ENCODE measurements at regions not wholly inside any gene's neighbourhood (a gene's known extent, or its start where the extent isn't known, plus 50 kb on each side); places are given as distances from the start of the nearest gene placed in this dataset.

- intact Hi-C loops (cut with DNase I) = no loop called here
- Histone ChIP-seq H3K36me3 (no peaks in the 10 kb centered on the region), H3K4me3 (no peak overlapping the region), H3K4me1 (no peaks in the 10 kb centered on the region), H3K27ac (no peak overlapping the region), H3K27me3 (no peaks in the 10 kb centered on the region), H3K9me3 (no peaks in the 10 kb centered on the region)
- no peak for DNase-seq (ENCODE audit: extremely low spot score in 2 of 2)
- TF ChIP-seq POLR2AphosphoS5 (IDR thresholded peaks at IDR 0.05; ENCODE audit: insufficient read depth in 1 of 2, low read depth in 1 of 2) (no peak), POLR2A (IDR thresholded peaks at IDR 0.05) (no peak)
- TF ChIP-seq, protein P1, sequence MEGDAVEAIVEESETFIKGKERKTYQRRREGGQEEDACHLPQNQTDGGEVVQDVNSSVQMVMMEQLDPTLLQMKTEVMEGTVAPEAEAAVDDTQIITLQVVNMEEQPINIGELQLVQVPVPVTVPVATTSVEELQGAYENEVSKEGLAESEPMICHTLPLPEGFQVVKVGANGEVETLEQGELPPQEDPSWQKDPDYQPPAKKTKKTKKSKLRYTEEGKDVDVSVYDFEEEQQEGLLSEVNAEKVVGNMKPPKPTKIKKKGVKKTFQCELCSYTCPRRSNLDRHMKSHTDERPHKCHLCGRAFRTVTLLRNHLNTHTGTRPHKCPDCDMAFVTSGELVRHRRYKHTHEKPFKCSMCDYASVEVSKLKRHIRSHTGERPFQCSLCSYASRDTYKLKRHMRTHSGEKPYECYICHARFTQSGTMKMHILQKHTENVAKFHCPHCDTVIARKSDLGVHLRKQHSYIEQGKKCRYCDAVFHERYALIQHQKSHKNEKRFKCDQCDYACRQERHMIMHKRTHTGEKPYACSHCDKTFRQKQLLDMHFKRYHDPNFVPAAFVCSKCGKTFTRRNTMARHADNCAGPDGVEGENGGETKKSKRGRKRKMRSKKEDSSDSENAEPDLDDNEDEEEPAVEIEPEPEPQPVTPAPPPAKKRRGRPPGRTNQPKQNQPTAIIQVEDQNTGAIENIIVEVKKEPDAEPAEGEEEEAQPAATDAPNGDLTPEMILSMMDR (IDR thresholded peaks at IDR 0.05) = no peak
These were observed 350.9 kb downstream of the OLFM4 start for GRCh38 chr13:53379485-53379884.

DNA sequence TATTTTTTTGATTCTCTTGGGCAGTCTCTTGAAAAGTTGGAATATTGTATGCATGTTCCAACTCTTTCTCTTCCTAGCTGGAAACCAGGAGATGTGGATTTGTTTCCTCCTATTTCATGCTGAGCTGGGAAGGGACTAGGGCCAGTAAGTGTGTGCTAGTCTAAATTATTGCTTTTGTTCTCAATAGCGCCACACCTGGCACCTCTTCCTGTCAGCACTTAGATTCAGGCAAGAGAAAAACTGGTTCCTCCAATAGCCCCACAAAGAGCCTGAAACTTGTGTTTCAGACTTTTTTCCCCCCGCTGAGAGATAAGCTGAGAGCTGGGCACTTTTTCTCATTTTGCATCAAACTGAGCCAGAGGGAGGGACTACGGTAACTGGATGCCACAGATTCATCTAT is 353.4 kb downstream of the OLFM4 start:
- Histone ChIP-seq H3K4me1 (no peaks in the 10 kb centered on the region), H3K4me3 (no peak overlapping the region), H3K36me3 (no peaks in the 10 kb centered on the region), H3K27me3 (no peaks in the 10 kb centered on the region), H3K27ac (no peak overlapping the region), H3K9me3 (no peaks in the 10 kb centered on the region)
- intact Hi-C loops (cut with DNase I) = no loop called here
- DNase-seq (ENCODE audit: extremely low spot score in 2 of 2) = no peak
- TF ChIP-seq POLR2A (IDR thresholded peaks at IDR 0.05) (no peak), POLR2AphosphoS5 (IDR thresholded peaks at IDR 0.05; ENCODE audit: insufficient read depth in 1 of 2, low read depth in 1 of 2) (no peak)
- TF ChIP-seq, protein P1 (IDR thresholded peaks at IDR 0.05) = no peak

DNA sequence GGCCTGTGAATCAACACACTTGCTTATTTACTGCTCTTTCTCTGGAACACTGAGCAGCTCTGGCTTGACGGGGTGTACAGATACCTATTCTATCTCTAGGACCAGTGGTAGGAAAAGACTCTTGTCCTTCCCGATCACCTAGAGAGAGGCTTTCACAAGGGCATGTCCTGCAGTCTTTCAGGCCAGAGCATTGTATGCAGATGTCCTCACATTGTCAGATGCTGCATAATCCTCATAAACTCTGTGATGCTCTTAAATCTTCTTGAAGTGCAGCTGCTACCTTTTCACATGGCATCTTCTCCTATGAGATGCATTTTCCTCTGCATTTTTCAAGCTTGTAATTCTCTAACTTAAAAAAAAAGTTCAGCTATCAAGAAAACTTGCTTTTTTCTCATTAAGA is 369.4 kb downstream of the OLFM4 start:
- Histone ChIP-seq H3K4me3 (no peak overlapping the region), H3K27ac (no peak overlapping the region), H3K4me1 (no peaks in the 10 kb centered on the region), H3K9me3 (no peaks in the 10 kb centered on the region), H3K27me3 (no peaks in the 10 kb centered on the region), H3K36me3 (no peaks in the 10 kb centered on the region)
- no peak for TF ChIP-seq POLR2AphosphoS5 (IDR thresholded peaks at IDR 0.05; ENCODE audit: insufficient read depth in 1 of 2, low read depth in 1 of 2)
- TF ChIP-seq POLR2A (IDR thresholded peaks at IDR 0.05) = no peak
- DNase-seq (ENCODE audit: extremely low spot score in 2 of 2) = no peak
- intact Hi-C loops (cut with DNase I) = no loop called here

DNA sequence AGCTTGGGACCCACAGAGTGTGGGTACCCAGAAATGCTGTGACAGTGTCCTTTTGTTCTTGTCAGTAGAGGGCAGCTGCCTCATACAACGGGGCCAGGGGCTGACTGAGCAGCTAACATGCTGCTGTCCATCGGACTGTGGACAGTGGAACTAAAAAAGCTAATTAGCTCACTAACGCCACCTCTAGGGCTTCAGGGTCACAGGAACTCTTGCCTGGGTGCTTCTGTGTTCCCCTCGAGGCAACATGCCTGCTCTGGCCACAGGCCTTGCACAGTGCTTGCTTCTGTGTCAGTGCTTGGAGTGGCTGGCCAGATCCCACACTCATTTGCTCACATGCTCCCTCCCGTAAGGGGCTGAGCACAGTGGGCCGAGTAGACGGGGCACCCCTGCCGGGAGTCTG is 377.0 kb downstream of the OLFM4 start:
- no peak for DNase-seq (ENCODE audit: extremely low spot score in 2 of 2)
- H3K4me1 ChIP-seq = no peaks in the 10 kb centered on the region
- H3K27ac ChIP-seq = no peak overlapping the region
- H3K4me3 ChIP-seq = no peak overlapping the region
- intact Hi-C loops (cut with DNase I) = no loop called here
- H3K9me3 ChIP-seq = no peaks in the 10 kb centered on the region
- no peaks in the 10 kb centered on the region for H3K36me3 ChIP-seq
- H3K27me3 ChIP-seq = no peaks in the 10 kb centered on the region
- TF ChIP-seq POLR2AphosphoS5 (IDR thresholded peaks at IDR 0.05; ENCODE audit: insufficient read depth in 1 of 2, low read depth in 1 of 2) = no peak
- TF ChIP-seq, protein P1 (IDR thresholded peaks at IDR 0.05) = no peak
- no peak for TF ChIP-seq POLR2A (IDR thresholded peaks at IDR 0.05)

DNA sequence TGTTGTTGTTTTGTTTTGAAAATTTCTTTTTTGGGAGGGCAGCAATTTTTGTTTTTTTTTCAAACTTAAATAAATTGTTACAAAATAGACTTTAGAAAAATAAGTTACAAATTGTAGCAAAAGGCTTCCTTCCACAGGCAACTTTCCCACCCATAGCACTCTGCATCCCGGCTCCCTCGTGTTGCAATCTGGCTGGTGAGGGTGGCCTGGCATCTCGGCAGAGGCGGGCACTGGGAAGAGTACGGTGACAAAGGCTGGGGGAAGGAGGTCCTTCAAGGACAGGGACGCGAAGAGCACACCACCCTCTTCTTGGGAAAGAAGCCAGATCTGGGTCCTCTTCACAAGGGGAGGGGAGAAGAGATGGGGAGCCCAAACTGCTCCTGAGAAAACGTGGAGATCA is 379.7 kb downstream of the OLFM4 start:
- Histone ChIP-seq H3K9me3 (no peaks in the 10 kb centered on the region), H3K36me3 (no peaks in the 10 kb centered on the region), H3K4me1 (no peaks in the 10 kb centered on the region), H3K27ac (no peak overlapping the region), H3K27me3 (no peaks in the 10 kb centered on the region), H3K4me3 (no peak overlapping the region)
- no peak for DNase-seq (ENCODE audit: extremely low spot score in 2 of 2)
- intact Hi-C loops (cut with DNase I) = no loop called here
- no peak for TF ChIP-seq POLR2AphosphoS5 (IDR thresholded peaks at IDR 0.05; ENCODE audit: insufficient read depth in 1 of 2, low read depth in 1 of 2)
- TF ChIP-seq, protein P1 (IDR thresholded peaks at IDR 0.05) = no peak
- no peak for TF ChIP-seq POLR2A (IDR thresholded peaks at IDR 0.05)
